Eye (tissue), 1 donor: ENCODE measurements at regions not wholly inside any gene's neighbourhood (a gene's known extent, or its start where the extent isn't known, plus 50 kb on each side); places are given as distances from the start of the nearest gene placed in this dataset.

Experiments used
- DNase-seq: peaks from one replicate; pipeline ENCODE4 v3.0.0-alpha.2; 2015

DNA sequence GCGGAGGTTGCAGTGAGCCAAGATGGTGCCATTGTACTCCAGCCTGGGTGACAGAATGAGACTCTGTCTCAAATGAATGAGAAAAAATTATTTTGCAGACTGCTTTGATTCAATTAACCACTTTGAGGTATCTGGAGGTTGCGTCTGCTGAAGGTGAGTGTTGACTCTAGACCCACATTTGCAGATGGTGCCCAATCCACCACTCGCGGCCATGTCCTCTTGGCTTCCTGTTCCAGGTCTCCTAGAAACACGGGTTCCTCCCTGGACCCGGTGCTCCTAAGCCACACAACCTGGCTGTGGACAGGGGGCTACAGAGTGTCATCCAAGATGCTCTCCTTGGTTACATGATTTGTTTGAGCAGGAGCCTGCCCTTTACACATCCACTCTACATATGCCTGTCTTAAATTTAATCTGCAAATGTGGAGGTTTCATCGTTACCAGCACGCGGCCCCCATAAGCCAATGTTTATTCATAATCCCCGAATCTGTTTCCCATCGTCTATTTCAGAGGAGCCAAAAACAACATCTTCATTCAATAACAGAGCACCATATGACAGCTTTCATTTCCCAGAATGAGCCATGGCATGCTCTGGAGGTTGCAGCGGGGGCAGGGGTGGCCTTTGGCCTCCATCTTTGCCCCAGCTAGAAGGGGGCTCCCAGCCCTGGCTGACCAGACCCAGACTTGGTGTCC lies 377.2 kb downstream of the CTTN start:
- DNase-seq: peak; percentile 40

DNA sequence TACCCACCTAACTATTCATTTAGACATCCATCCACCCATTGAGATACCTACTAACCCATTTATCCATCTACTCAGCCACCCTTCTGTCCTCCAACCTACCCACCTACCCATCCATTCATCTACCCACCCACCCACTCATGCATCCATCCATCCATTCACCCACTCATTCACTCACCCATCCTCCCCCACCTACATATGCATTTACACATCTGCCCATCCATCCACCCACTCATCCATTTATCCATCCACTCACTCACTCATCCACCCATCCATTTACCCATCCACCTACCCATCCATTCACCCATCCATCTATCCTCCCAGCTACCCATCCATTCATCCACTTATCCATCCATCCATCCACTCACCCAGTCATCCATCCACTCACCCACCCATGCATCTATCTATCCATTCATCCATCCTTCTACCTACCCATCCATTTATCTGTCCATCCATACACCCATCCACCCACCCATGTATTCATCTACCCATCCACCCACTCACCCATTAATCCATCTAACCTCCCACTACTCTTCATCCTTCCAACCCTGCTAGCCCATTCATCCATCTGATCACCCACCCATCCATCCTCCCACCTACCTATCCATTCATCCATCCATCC lies 378.7 kb downstream of the CTTN start:
- no peak for DNase-seq

DNA sequence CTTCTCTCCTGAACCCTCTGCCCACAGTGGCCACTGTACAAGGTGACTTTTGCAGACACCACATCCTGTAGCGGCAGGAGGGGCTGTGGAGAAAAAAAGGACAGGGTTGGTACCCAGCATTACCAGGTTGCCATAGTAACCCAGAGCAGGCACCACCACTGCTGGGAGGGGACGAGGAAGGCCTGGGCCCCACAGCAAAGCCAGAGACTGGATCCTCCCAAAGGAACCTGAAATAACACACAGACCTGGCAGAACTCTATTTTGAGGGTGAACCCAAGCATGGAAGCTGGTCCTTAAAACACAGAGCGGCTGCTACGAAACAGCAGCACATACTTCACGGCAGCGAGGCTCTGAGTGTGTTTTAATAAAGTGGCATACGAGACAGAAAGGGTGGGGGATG lies 380.6 kb downstream of the CTTN start:
- no peak for DNase-seq

DNA sequence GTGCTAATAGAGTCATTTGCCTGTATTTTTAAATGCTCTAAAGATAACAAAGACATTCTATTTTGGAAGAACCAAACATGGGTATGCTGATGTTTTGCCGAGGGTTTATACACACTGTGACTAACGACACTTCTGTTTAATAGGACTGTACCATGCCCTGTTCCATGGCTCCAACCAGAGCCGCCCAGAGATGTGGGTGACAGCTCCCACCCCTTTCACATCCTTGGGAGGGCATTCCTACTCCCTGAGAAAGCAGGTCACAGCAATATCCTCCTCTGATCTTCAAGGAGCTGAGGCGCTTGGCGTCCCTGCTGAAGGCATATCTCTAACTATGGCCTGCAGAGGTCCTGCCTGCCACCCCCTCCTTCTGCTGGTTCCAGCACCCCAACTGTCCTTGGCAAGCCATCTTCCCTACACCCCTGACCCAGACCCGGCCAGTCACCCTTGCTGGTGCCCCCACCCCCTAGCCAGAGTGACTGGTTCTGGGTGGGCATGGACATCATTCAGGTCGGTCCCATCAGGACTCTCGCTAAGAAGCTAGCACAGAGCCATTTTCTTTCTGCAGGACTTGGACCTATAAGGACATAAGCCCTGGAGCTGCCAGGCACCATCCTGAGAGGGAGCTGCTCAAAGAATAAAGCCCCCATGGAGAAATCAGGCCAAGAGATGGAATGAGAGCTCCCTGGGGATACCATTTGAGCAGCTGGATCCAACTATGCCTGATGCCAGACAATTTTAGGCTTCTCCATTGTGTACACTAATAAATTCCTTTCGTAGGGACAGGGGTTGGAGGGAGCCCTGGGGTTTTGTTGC lies 381.3 kb downstream of the CTTN start:
- no peak for DNase-seq

DNA sequence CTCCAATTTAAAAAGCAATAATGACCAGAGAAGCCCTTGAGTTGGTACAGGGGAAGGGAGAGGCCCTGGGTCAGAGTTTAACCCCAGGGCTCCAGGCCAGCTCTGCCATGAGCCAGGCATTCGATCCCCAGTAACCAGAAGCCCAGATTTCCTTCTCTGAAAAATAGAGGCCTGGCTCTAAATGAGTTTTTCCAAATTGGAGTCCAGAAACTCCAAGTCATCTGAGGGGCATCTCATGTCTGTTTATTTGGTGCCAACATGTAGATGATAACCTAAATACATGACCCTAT lies 381.9 kb downstream of the CTTN start:
- DNase-seq: no peak

DNA sequence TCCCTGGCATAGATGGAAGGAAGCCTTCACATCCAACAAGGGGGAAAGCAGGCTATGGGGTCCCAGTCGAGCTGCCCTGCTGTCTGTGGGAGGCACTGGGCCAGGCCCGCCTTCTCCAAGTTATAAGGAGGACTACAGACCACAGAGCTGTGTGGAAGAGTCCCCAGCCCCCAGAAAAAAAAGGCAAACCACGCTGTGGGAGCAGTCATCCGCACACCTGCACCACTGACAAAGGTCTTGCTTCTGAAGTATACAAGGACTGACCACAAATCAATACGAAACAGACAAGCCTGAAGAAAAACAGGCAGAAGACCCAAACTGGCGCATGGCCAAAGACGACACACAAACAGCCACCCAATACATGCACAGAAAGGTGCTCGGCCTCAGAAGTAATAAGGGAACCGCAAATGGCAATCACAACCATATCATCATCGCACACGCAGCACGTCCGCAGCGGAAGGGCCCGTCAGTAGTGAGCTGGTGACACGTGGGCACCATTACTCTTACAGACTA lies 384.1 kb downstream of the CTTN start:
- no peak for DNase-seq

DNA sequence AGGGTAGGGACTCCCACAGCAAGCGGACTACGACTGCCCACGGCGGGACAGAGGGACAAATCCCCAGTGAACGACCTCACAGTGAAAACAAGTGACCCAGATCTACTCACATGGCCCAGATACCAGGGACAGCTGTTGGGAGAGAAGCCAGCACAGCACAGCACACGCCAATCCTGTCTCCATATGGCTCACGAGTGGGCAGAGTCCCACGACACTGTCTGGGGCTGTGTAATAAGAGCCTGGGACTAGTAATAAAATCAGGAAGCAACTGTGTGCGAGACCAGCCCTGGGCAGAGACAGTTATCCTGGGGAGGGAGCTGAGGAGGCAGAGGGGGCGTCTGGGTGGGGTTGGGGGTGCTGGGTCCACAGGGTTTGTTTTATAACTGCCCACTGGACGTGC lies 385.0 kb downstream of the CTTN start:
- peak; percentile 44 for DNase-seq

DNA sequence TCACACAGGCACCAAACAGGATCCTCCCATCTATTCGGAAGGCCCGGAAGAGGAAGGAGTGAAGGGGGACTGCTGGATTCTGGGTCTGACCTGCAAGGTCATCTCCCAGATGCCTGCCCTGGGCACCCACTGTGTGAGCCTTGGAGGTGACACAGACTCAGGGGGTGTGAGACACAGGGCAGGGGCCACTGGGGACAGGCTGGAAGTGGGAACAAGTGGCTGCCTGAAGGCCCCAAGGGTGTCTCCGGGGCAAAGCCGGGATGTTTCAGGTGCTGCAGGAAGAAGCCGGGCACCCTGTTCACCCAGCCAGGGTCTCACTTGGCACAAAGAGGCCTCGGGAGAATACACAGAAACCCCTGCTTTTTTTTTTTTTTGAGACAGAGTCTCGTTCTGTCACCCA lies 385.5 kb downstream of the CTTN start:
- no peak for DNase-seq

DNA sequence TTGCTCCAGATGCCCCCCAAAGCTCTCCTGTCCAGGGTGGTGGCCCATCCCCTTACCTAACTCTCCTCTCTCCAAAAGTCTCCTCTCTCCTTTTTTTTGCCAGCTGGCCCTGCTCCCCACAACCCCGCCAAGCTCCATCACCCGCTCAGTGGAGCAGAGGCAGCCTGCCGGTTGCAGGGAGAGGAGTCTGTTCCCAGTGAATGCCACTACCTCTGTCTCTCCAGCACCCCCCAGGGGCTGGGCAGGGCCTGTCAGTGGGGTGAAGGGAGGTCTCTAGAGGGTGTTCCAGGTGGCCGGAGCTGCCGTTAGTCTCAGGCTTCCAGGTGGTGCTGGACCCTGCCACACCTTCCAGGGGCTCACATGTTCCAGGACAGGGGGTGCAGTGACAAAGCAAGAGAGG lies 387.0 kb downstream of the CTTN start:
- no peak for DNase-seq

DNA sequence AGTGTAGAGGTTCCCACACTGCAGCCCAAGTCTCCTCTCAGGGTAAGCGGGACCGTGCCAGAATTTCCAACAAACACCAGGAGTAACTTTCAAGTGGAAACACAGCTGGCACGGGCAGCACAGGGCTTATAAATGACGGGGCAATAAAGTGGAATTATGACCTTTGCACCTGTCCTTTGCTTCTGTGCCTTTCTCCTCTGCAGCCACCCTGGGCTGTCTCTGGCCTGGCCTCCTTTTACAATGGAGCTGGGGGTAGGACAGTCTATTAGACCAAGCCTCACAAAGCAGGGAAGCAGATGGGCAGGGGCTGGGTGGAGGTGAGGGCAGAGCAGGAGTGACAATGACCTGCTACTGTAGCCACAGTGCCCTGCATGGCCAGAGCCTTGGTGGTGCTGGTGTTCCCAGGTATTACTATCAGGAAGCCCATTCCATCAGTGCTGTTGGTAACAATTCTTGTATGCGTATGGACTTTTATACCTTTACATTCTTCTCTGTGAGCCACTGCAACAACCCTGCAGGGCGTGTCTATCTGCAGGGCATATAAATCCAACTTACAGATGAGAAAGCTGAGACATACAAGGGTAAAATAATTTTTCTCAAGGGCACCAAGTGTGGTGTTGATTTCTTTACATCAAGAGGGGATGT lies 387.8 kb downstream of the CTTN start:
- DNase-seq: no peak

DNA sequence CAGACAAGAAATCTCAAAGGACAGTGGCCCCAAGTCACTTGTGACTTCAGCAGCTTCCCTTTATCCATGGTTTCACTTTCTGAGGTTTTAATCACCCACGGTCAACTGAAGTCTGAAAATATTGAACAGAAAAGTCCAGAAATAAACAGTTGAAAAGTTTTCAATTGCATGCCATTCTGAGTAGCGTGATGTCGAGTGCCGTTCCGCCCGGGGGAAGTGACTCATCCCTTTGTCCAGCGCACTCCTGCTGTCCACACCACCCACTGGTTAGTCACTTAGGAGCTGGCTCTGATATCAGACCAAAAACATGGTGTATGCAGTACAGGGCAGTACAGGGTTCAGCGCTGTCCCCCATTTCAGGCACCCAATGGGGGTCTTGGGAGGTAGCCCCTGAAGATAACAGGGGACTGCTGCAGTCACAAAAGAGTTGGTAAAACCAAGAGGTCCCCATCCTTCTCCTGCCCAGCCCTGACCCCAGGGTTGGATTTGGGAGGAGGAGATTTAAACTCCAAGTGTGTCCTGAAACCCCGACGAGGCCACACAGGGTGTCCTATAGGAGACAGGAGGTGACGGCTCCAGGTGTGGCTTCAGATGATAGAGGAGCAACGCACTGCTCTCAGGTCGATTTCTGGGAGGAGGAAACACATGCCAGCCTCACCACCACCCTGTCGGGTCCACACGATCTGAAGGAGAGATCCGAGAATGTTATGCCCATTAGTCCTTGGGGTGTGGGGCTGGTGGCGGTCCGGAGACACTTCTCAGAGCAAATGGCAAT lies 390.1 kb downstream of the CTTN start:
- no peak for DNase-seq

DNA sequence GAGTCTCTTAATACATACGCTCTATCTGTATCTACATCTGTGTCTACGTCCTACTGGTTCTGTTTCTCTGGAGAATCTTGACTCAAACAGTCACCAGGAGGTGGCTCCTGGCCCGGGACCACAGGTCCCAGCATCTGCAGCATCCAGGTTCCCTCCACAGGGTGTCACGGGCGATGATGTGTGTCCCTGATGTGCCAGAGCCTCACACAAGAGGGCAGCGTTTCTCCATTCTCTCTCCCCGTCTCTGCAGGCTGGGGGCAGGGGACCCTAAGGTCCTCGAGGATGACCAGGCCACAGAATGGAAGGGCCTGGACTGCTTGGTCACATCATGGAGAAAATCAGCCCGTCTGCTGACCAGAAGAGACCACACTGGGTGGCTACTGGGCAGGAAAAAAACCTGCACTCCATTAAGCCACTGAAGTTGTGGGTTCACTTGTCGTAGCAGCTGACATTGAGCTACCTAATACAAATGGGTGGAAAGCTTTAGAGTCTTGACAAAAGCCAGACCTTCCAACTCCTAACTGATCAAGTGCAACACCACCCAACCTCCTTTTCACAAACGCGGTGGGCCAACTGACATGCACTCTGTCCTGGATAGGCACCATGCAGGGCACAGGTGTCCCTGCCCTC lies 392.5 kb downstream of the CTTN start:
- no peak for DNase-seq

DNA sequence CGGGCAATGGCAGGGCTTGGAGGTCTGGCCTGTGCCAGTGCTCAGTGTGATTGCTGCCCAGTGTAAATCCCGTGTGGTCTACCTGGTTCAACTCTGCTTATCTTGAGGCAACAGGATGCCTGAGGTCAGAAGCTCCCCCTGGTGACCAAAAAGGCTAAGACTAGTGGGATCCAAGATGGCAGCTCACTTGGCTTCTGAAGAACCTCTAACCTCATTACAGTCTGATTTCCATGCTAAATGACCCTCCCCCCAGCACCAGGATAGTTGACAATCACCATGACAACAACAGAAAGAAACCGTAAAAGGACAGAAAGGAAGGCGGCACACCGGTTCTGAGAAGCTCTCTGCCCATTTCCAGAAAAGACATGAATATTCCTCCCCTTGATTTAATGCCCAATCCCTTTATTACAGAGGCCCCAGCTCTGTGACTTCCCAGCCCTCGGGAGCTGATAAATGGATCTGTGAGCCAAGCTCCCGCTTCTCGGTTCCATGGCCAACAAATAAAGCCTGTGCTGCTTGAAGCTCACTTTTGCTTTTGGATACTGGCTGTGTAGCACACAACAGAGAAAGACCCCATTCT lies 398.4 kb downstream of the CTTN start:
- DNase-seq: no peak

DNA sequence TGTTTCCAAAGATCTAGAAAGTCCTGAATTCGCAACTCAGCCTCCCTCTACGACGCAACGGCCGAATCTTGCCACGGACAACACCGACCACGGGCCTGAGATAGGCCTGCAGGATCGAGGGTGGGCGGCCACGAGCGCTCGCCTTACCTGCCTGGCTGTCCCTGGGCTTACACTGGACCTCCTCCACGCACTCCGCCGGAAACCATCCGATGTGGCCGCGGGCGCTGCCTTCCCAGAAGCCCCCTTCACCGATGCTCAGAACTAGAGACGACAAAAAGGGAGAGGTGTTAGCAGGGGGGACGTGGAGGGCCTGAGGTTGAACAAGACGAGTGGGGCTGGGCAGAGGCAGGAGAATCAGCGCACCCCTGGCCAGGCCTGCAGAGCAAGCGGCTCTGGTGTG lies 400.0 kb downstream of the CTTN start:
- DNase-seq: no peak

DNA sequence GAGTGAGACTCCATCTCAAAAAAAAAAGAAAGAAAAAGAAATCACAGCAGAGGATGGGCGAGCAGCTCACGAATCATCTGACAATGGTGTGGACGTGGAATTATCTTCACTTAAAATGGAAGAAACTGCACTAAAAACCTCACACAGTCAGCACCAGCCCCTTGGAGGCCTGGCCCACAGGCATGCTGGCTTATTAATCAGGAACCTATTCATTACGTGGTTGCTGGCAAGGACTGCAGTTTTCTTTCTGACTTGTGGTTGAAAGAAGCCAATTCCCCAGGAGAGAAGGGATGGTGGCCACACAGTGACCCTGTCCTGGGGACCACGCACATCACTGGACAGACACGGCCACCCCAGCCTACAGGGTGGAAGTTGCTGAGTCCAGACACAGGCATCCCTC lies 401.1 kb downstream of the CTTN start:
- no peak for DNase-seq

DNA sequence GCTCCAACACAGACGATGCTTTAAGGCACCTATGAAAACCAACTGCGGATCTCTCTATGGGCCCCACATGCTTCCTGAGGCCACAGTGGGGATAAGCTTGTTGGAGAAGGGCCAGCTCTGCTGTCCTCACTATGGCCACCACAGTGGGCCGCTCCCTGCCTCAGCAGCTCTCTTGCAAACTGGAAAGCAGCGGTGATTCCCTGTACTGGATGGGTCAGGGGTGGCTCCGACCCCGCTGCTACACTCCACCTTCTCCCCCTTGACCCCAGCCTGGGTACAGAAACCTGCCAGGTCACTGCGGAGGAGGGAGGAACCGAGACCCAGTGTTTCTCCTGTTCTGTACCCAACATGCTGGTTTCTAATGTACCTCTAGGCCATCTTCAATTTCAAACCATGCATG lies 403.9 kb downstream of the CTTN start:
- no peak for DNase-seq

DNA sequence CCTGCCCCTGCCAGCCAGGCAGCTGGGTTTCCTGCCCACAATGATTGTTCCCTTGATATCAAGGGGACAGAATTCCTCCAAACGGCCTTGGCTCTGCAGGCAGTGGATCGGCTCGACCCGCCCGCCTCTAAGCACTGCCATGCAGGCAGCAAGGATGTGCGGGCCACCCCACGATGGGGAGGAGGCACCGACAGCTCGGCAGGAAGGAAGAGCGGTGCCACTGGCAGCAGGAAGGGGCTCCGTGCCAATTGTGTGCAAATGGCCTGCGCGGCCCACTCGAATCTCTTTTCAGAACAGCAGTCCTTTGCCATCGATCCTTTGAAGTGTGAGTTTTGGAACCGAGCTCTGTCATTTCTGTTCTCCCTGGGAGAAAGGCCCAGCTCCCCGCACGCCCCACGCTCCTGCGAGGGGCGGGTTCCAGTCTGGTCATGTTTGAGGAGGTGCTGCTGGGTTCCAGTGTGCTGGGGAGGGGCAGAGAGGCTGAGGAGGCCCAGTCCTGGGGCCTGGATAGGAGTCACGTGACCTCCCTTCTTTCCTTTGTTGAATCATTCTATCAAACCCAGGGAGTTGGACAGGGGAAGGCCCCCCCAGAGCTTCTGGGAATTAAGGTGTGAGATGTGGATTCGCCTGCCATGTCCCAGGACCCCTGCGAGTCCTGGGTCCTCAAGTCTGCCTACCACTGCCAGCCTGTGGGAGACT lies 406.0 kb downstream of the CTTN start:
- no peak for DNase-seq

DNA sequence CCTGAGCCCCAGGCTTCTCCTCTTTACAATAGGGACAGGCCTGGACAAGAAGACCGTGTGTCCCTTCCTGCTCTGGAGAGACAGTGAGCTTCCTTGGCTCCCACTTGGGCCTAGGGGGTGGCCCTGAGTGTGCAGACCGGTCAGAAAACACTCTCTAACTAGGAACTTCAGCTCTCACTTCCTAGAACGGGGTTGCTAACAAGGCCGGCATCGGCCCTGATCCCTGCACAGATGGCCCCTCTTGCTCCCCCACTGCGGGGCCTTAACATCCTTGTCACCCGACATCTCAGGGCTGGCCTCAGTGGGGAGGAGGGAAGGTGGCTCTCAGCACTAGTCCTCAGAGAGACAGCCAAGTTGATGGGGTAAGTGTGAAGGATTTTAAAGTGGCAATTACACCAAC lies 406.9 kb downstream of the CTTN start:
- no peak for DNase-seq

DNA sequence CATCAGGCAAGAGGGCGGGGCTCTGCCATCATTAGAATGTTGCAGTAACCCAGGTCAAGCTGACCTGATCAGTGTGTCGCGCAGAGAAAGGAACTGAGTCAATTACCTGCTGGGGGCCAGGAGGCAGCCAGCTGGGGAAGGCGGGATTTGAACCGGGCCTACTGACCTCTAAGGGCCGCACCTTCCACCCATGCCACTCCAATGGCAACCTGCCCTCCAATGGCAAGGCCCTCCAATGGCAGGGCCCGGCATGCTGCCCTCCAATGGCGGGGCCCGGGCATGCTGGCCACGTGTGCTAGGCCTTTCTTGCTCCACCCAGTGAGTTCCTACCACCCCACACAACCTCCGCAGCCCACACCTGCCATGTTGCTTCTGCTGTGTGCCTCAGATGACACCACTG lies 407.6 kb downstream of the CTTN start:
- DNase-seq: no peak

DNA sequence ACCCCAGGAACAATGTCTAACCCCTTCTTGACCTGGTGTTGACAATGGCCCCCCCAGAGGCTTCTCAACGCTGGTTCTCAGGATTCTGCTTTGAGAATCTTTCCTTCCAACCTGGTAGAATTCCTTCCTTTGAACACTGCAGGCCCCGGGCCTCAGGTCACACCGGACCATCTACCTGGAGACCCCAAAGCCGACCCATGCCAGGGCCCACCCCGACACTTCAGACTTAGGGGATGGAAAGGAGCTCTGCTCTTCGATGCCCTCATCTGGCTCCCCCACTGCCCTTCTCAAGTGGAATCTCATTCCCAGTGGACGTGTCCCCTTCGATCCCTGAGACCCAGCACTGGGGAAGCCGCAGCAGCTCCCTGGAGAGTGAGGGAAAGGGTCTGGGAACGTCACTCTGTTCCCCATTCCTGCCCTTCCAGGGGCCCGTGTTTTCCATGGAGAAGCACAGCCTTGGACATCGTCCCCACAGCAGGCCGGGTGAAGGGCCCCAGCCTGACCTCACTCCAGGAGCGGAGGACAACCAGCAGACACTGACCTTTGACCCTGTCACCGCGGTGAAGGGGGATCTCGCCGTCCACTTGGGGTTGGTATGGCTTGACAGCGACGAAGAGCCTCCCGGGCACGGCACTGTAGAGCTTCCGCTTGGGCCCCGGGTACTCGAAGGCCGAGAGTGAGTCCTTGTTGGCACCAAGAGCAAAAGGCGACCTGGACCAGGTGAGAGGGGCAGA lies 408.3 kb downstream of the CTTN start:
- no peak for DNase-seq

DNA sequence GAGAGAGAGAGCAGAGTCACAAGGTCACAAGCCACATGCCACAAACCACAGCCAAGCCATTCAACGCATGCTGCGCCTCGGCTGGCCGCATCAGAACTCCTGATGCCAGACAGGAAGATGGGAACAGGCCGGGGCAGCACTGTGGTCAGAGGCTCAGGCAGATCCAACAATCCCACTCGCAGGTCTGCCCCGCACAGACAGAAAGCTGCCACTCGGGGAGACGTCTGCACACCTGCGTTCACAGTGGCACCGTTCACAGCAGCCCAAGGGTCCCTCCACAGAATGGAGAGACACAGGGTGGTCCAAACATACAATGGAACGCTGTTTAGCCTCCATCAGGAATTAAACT lies 408.8 kb downstream of the CTTN start:
- DNase-seq: no peak
